Sigmoid colon (tissue), 4 donors: ENCODE measurements at regions not wholly inside any gene's neighbourhood (a gene's known extent, or its start where the extent isn't known, plus 50 kb on each side); places are given as distances from the start of the nearest gene placed in this dataset.

Experiments used
- POLR2A ChIP-seq, 2 donors: fragments of 450-650 bp; IDR thresholded peaks; one replicate each; pipeline ENCODE4 v1.6.1; 2016; ENCODE audit warnings: antibody characterized with exemption in 2 of 2, mild to moderate bottlenecking in 2 of 2, moderate library complexity in 2 of 2
- POLR2AphosphoS5 ChIP-seq, 4 donors: sonication (generic); formaldehyde crosslinking; IDR thresholded peaks; one replicate each; pipeline ENCODE4 v1.6.1; 2017; ENCODE audit warnings: antibody characterized with exemption in 4 of 4
- TF ChIP-seq, protein P1 (sequence below), 4 experiments: fragments of 450-650 bp in 3 of 4; fragments of 200-600 bp in 1 of 4; IDR thresholded peaks; one replicate each; pipeline ENCODE4 v1.5.1; 2016 to 2019; ENCODE audit warnings: antibody characterized with exemption in 4 of 4, mild to moderate bottlenecking in 3 of 4, moderate library complexity in 2 of 4

DNA sequence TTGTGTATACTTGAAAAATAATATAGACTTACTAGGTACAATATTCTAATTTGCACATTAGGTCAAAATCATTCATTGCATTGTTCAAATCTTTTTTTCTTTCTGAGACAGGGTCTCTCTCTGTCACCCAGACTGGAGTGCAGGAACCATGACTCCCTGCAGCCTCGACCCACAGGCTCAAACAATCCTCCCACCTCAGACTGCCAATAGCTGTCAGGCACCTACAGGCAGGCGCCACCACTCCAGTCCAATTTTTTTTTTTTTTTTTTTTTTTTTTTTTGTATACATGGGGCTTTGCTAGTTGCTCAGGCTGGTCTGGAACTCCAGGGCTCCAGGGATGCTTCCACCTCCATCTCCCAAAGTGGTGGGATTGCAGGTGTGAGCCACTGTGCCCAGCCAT is 656.9 kb downstream of the KCNT2 start:
- TF ChIP-seq, protein P1, sequence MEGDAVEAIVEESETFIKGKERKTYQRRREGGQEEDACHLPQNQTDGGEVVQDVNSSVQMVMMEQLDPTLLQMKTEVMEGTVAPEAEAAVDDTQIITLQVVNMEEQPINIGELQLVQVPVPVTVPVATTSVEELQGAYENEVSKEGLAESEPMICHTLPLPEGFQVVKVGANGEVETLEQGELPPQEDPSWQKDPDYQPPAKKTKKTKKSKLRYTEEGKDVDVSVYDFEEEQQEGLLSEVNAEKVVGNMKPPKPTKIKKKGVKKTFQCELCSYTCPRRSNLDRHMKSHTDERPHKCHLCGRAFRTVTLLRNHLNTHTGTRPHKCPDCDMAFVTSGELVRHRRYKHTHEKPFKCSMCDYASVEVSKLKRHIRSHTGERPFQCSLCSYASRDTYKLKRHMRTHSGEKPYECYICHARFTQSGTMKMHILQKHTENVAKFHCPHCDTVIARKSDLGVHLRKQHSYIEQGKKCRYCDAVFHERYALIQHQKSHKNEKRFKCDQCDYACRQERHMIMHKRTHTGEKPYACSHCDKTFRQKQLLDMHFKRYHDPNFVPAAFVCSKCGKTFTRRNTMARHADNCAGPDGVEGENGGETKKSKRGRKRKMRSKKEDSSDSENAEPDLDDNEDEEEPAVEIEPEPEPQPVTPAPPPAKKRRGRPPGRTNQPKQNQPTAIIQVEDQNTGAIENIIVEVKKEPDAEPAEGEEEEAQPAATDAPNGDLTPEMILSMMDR (IDR thresholded peaks at IDR 0.05): no peak
- TF ChIP-seq POLR2A (IDR thresholded peaks at IDR 0.05) (no peak), POLR2AphosphoS5 (IDR thresholded peaks at IDR 0.05) (no peak)
